A549 (cell line): ENCODE measurements at regions not wholly inside any gene's neighbourhood (a gene's known extent, or its start where the extent isn't known, plus 50 kb on each side); places are given as distances from the start of the nearest gene placed in this dataset.
A peak's percentile ranks its signal among the peaks of the same experiment; 100 is the strongest.

ENCODE experiments used
- ATAC-seq, 2 experiments: fragments of 200-7000 bp in 1 of 2; fragments of >200 bp in 1 of 2; cut with Nextera tagmentation in 1 of 2; cut with Tn5 transposase in 1 of 2; 3 replicates each; pipeline versions ENCODE4 v1.8.0 to v1.9.1; 2018 to 2020; ENCODE audit warnings: mild to moderate bottlenecking in 1 of 2, moderate library complexity in 1 of 2
- CTCF ChIA-PET: fragments of 300-600 bp; sonication (Branson Sonifier 250); formaldehyde crosslinking; extraction: SDS; loops from one replicate; lab custom pipeline; 2021; ENCODE audit warnings: antibody characterized with exemption, inconsistent platforms; lab: Yijun Ruan, JAX
- POLR2A ChIA-PET: fragments of 350-600 bp; formaldehyde crosslinking; extraction: SDS; loops from one replicate; lab custom pipeline; 2021; ENCODE audit warnings: antibody characterized with exemption, inconsistent platforms; lab: Yijun Ruan, JAX
- DNase-seq, 2 experiments: peaks; one replicate each; pipeline versions ENCODE4 v3.0.0 to v3.0.0-alpha.2; 2011 to 2016; ENCODE audit warnings: low read depth in 1 of 2, low spot score in 1 of 2
- FAIRE-seq: peaks from 2 replicates; lab custom pipeline; 2011; peaks lifted over from hg19 to GRCh38; lab: Jason Lieb, UNC
- H3K27ac ChIP-seq, 2 experiments: fragments of >200 bp; sonication (Bioruptor Twin); formaldehyde crosslinking; 3 replicates each; pipeline ENCODE4 v1.5.1; 2016 to 2017
- H3K4me1 ChIP-seq: fragments of >200 bp; sonication (Bioruptor Twin); formaldehyde crosslinking; 3 replicates; pipeline ENCODE4 v1.6.1; 2016
- H3K4me2 ChIP-seq: fragments of >200 bp; sonication (Bioruptor Twin); formaldehyde crosslinking; 3 replicates; pipeline ENCODE4 v1.6.1; 2016
- H3K4me3 ChIP-seq: fragments of >200 bp; sonication (Bioruptor Twin); formaldehyde crosslinking; 3 replicates; pipeline ENCODE4 v1.5.1; 2016
- H3K9me3 ChIP-seq: fragments of >200 bp; sonication (Bioruptor Twin); formaldehyde crosslinking; 3 replicates; pipeline ENCODE4 v1.6.1; 2016
- CBX8 ChIP-seq: fragments of 200-600 bp; sonication (generic); IDR thresholded peaks from 2 replicates; pipeline ENCODE4 v1.6.1; 2016
- CEBPB ChIP-seq, 2 experiments: fragments of >200 bp in 1 of 2; sonication (Bioruptor Twin) in 1 of 2; formaldehyde crosslinking in 1 of 2; IDR thresholded peaks; 2 replicates each; pipeline ENCODE4 v1.6.1; 2012 to 2016
- FOSB ChIP-seq: fragments of 250-450 bp; sonication (Bioruptor Pico); IDR thresholded peaks from 2 replicates; pipeline ENCODE4 v1.5.0; 2020; ENCODE audit warnings: mild to moderate bottlenecking, moderate library complexity
- FOSL2 ChIP-seq, 2 experiments: fragments of 450-650 bp in 1 of 2; fragments of >200 bp in 1 of 2; sonication (Bioruptor Twin) in 1 of 2; formaldehyde crosslinking; IDR thresholded peaks; 2 replicates each; pipeline versions ENCODE4 v1.5.0 to v1.6.1; 2016 to 2020; ENCODE audit warnings: mild to moderate bottlenecking in 1 of 2, moderate library complexity in 1 of 2
- GATA3 ChIP-seq: IDR thresholded peaks from 2 replicates; pipeline ENCODE4 v1.6.1; 2012; ENCODE audit warnings: borderline replicate concordance
- HDAC2 ChIP-seq: fragments of 200-600 bp; sonication (generic); IDR thresholded peaks from 2 replicates; pipeline ENCODE4 v1.6.1; 2016
- HEYL ChIP-seq: fragments of 250-450 bp; sonication (Bioruptor Pico); IDR thresholded peaks from 2 replicates; pipeline ENCODE4 v1.8.0; 2021; ENCODE audit warnings: mild to moderate bottlenecking, moderate library complexity
- HOXA7 ChIP-seq: fragments of 250-450 bp; sonication (Bioruptor Pico); IDR thresholded peaks from 2 replicates; pipeline ENCODE4 v1.5.0; 2020; ENCODE audit warnings: mild to moderate bottlenecking, moderate library complexity
- JUNB ChIP-seq: fragments of >200 bp; sonication (Bioruptor Twin); formaldehyde crosslinking; IDR thresholded peaks from 2 replicates; pipeline ENCODE4 v1.6.1; 2016
- KDM1A ChIP-seq: fragments of 200-600 bp; sonication (generic); IDR thresholded peaks from 2 replicates; pipeline ENCODE4 v1.6.1; 2016; ENCODE audit warnings: low read depth, mild to moderate bottlenecking
- KDM5A ChIP-seq: fragments of 200-600 bp; sonication (generic); IDR thresholded peaks from 2 replicates; pipeline ENCODE4 v1.6.1; 2016; ENCODE audit warnings: antibody characterized with exemption, mild to moderate bottlenecking
- MYC ChIP-seq: IDR thresholded peaks from 2 replicates; pipeline ENCODE4 v1.6.1; 2012; ENCODE audit warnings: mild to moderate bottlenecking, inconsistent platforms, low read length, improper control_type of control experiment, borderline replicate concordance
- RAD21 ChIP-seq, 2 experiments: fragments of >200 bp in 1 of 2; sonication (Bioruptor Twin) in 1 of 2; formaldehyde crosslinking in 1 of 2; IDR thresholded peaks in 1 of 2; conservative IDR thresholded peaks in 1 of 2; 2 replicates in 1 of 2; 3 replicates in 1 of 2; pipeline ENCODE4 v1.6.1; 2012 to 2018; ENCODE audit warnings: inconsistent platforms in 1 of 2
- RARB ChIP-seq: fragments of 250-450 bp; sonication (Bioruptor Pico); IDR thresholded peaks from 2 replicates; pipeline ENCODE4 v1.8.0; 2021; ENCODE audit warnings: mild to moderate bottlenecking, moderate library complexity
- RNF2 ChIP-seq: fragments of 200-600 bp; sonication (generic); IDR thresholded peaks from 2 replicates; pipeline ENCODE4 v1.6.1; 2016; ENCODE audit warnings: low read depth, mild to moderate bottlenecking, antibody characterized with exemption, moderate library complexity, borderline replicate concordance
- ZC3H11A ChIP-seq: fragments of 450-650 bp; IDR thresholded peaks from 2 replicates; pipeline ENCODE4 v1.6.1; 2014; ENCODE audit warnings: antibody characterized with exemption, mild to moderate bottlenecking
- WGBS: methylation state at CpG from one replicate; pipeline ENCODE4 v1.1.6; 2017; ENCODE audit errors: missing lambda C conversion rate; 5-methylcytosine and 5-hydroxymethylcytosine counted together
- TF ChIP-seq, protein P1 (sequence below): fragments of 450-650 bp; IDR thresholded peaks from 2 replicates; pipeline ENCODE4 v1.6.1; 2014; ENCODE audit warnings: antibody characterized with exemption
- TF ChIP-seq, protein P2 (sequence below): IDR thresholded peaks from 2 replicates; pipeline ENCODE4 v1.6.1; 2012
- TF ChIP-seq, protein P3 (sequence below): fragments of 150-350 bp; IDR thresholded peaks from 2 replicates; pipeline ENCODE4 v1.6.1; 2014; ENCODE audit warnings: low read depth, mild to moderate bottlenecking, low read length
- TF ChIP-seq, protein P4 (sequence below): fragments of >200 bp; sonication (Bioruptor Twin); formaldehyde crosslinking; IDR thresholded peaks from 3 replicates; pipeline ENCODE4 v1.5.1; 2016

DNA sequence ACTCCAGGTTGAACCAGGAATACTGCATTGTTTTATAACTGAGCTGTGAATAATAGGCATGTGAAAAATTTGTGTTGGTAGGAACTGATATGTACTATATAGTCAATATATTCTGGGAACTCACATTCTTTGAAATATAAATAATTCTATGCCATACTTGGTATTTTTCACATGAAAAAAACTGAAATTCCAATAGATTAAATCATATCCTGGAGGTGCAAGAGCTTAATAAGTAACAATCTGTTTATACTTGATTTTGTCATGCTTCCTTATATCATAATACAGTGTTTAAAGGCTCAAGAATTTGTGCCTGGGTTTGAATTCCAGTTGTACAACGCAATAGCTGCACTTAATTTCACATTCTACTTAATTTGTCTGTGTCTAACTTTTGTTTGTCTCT lies 387.0 kb downstream of the USP25 start:
- ATAC-seq (peak in 1 of 2 experiments; percentile 61; a peak in 2 of 6 replicates), FAIRE-seq (no peak), DNase-seq (peak in 1 of 2 experiments; percentile 45)
- ChIA-PET POLR2A (interaction anchor here (0.6 kb wide), 1 partner anchor 35 kb away, joined by 7 read pairs; no protein-coding TSS in a partner anchor), CTCF (interaction anchor here (1.8 kb wide), 1 partner anchor 213 kb away, joined by 5 read pairs; no protein-coding TSS in a partner anchor)
- Histone ChIP-seq H3K4me1 (peaks cover 30% of the 10 kb centered on the region; the same call in 2 of the 3 replicates), H3K27ac (peak overlapping the region; percentile 70 to 73; a peak in 5 of 6 replicates), H3K9me3 (no peaks in the 10 kb centered on the region), H3K4me3 (no peak overlapping the region), H3K4me2 (peak overlapping the region; percentile 87)
- 6% methylated on average over 1 of the region's 1 CpG for WGBS
- peak; percentile 56 for TF ChIP-seq JUNB
- TF ChIP-seq RAD21 (conservative IDR thresholded peaks at IDR 0.05 in 1 of 2, IDR thresholded peaks at IDR 0.05 in 1 of 2) = no peak
- TF ChIP-seq HEYL (CRISPR knock-in tag) = no peak
- TF ChIP-seq CEBPB (IDR thresholded peaks at IDR 0.05) = peak; percentile 18 to 35; a peak in 1 of 4 replicates
- TF ChIP-seq GATA3 = peak; percentile 41; the same call in 1 of the 2 replicates
- no peak for TF ChIP-seq FOSL2 (IDR thresholded peaks at IDR 0.05)
- peak; percentile 55 for TF ChIP-seq FOSL2 (CRISPR knock-in tag; IDR thresholded peaks at IDR 0.05)
- no peak for TF ChIP-seq KDM5A

DNA sequence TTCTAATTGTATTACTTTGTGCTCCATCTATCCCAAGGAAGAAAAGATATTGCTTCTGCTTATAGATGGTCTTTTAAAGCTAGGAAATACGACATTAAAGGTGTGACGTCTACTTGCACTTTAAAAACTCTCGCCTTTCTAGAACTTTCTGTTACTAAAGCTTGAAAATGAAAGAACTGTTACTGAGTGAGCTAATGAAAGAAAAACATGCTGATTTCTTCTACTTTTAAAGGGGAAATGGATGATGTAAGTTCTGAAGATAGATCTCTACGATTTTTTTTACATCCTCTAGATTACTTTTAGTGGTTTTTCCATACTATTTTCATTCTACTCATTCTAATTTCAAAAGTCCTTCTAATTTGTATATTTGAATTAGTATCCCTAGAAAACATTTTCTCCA lies 387.5 kb downstream of the USP25 start:
- TF ChIP-seq RARB = no peak
- no peak for TF ChIP-seq CBX8
- TF ChIP-seq HDAC2 = no peak
- TF ChIP-seq, protein P1, sequence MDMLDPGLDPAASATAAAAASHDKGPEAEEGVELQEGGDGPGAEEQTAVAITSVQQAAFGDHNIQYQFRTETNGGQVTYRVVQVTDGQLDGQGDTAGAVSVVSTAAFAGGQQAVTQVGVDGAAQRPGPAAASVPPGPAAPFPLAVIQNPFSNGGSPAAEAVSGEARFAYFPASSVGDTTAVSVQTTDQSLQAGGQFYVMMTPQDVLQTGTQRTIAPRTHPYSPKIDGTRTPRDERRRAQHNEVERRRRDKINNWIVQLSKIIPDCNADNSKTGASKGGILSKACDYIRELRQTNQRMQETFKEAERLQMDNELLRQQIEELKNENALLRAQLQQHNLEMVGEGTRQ = no peak
- TF ChIP-seq, protein P2, sequence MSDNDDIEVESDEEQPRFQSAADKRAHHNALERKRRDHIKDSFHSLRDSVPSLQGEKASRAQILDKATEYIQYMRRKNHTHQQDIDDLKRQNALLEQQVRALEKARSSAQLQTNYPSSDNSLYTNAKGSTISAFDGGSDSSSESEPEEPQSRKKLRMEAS = no peak
- TF ChIP-seq FOSL2 (IDR thresholded peaks at IDR 0.05) = no peak
- TF ChIP-seq FOSL2 (CRISPR knock-in tag; IDR thresholded peaks at IDR 0.05) = no peak
- no peak for TF ChIP-seq RNF2
- TF ChIP-seq, protein P3, sequence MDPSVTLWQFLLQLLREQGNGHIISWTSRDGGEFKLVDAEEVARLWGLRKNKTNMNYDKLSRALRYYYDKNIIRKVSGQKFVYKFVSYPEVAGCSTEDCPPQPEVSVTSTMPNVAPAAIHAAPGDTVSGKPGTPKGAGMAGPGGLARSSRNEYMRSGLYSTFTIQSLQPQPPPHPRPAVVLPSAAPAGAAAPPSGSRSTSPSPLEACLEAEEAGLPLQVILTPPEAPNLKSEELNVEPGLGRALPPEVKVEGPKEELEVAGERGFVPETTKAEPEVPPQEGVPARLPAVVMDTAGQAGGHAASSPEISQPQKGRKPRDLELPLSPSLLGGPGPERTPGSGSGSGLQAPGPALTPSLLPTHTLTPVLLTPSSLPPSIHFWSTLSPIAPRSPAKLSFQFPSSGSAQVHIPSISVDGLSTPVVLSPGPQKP = no peak
- TF ChIP-seq, protein P4, sequence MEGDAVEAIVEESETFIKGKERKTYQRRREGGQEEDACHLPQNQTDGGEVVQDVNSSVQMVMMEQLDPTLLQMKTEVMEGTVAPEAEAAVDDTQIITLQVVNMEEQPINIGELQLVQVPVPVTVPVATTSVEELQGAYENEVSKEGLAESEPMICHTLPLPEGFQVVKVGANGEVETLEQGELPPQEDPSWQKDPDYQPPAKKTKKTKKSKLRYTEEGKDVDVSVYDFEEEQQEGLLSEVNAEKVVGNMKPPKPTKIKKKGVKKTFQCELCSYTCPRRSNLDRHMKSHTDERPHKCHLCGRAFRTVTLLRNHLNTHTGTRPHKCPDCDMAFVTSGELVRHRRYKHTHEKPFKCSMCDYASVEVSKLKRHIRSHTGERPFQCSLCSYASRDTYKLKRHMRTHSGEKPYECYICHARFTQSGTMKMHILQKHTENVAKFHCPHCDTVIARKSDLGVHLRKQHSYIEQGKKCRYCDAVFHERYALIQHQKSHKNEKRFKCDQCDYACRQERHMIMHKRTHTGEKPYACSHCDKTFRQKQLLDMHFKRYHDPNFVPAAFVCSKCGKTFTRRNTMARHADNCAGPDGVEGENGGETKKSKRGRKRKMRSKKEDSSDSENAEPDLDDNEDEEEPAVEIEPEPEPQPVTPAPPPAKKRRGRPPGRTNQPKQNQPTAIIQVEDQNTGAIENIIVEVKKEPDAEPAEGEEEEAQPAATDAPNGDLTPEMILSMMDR = no peak
- TF ChIP-seq MYC = no peak
- no peak for TF ChIP-seq HOXA7 (CRISPR knock-in tag)
- TF ChIP-seq FOSB = no peak
- no peak for TF ChIP-seq KDM1A
- no peak for TF ChIP-seq ZC3H11A
- 15% methylated on average over 4 of the region's 4 CpGs for WGBS
- FAIRE-seq = no peak
- Histone ChIP-seq H3K4me2 (peak overlapping the region; percentile 87), H3K9me3 (no peaks in the 10 kb centered on the region), H3K4me3 (no peak overlapping the region; the same call in 2 of the 3 replicates), H3K27ac (peak overlapping the region; percentile 63 to 70; a peak in 5 of 6 replicates), H3K4me1 (peaks cover 30% of the 10 kb centered on the region; the same call in 2 of the 3 replicates)
- no peak for ATAC-seq
- CTCF ChIA-PET = interaction anchor here (1.8 kb wide), 1 partner anchor 213 kb away, joined by 5 read pairs; no protein-coding TSS in a partner anchor
- no peak for DNase-seq
- POLR2A ChIA-PET = interaction anchor here (0.6 to 0.9 kb wide), 2 partner anchors 36 to 77 kb away, joined by 3 to 7 read pairs; no protein-coding TSS in a partner anchor
